HG03558 (cell line): ENCODE measurements at regions not wholly inside any gene's neighbourhood (a gene's known extent, or its start where the extent isn't known, plus 50 kb on each side); places are given as distances from the start of the nearest gene placed in this dataset.

ENCODE experiments used
- ATAC-seq: cut with Tn5 transposase; IDR thresholded peaks from one replicate; pipeline ENCODE4 v1.9.1; 2021; ENCODE audit warnings: moderate number of reproducible peaks; ENCODE audit not compliant: unreplicated experiment; ENCODE audit errors: extremely low read depth

- ATAC-seq: no peak
Measured at GRCh38 chr13:47831265-47831664, 169.8 kb downstream of the SUCLA2 start.

GRCh38 chr13:47829690-47830089 is 171.4 kb downstream of the SUCLA2 start:
- ATAC-seq: no peak

GRCh38 chr13:47826471-47826870 is 174.6 kb downstream of the SUCLA2 start:
- no peak for ATAC-seq

- ATAC-seq: no peak
Measured at GRCh38 chr13:47822036-47822435, 179.0 kb downstream of the SUCLA2 start.

- ATAC-seq: no peak
Measured at GRCh38 chr13:47816831-47817230, 184.2 kb downstream of the SUCLA2 start.

GRCh38 chr13:47813718-47814117 is 187.4 kb downstream of the SUCLA2 start:
- no peak for ATAC-seq

GRCh38 chr13:47809411-47809810 is 191.7 kb downstream of the SUCLA2 start:
- no peak for ATAC-seq

- no peak for ATAC-seq
Measured at GRCh38 chr13:47803131-47803530, 197.9 kb downstream of the SUCLA2 start.

GRCh38 chr13:47801555-47801954 is 199.5 kb downstream of the SUCLA2 start:
- no peak for ATAC-seq

- no peak for ATAC-seq
Measured at GRCh38 chr13:47800593-47800992, 200.5 kb downstream of the SUCLA2 start.

- no peak for ATAC-seq
Measured at GRCh38 chr13:47798906-47799305, 202.2 kb downstream of the SUCLA2 start.

GRCh38 chr13:47798194-47798593 is 202.9 kb downstream of the SUCLA2 start:
- no peak for ATAC-seq

- ATAC-seq: no peak
Measured at GRCh38 chr13:47796816-47797215, 204.3 kb downstream of the SUCLA2 start.

GRCh38 chr13:47794963-47795362 is 206.1 kb downstream of the SUCLA2 start:
- no peak for ATAC-seq

- ATAC-seq: no peak
Measured at GRCh38 chr13:47790755-47791154, 210.3 kb downstream of the SUCLA2 start.

- no peak for ATAC-seq
Measured at GRCh38 chr13:47788844-47789243, 212.2 kb downstream of the SUCLA2 start.

- no peak for ATAC-seq
Measured at GRCh38 chr13:47774671-47774994, 226.4 kb downstream of the SUCLA2 start.

GRCh38 chr13:47764817-47765216 is 236.3 kb downstream of the SUCLA2 start:
- ATAC-seq: no peak

- no peak for ATAC-seq
Measured at GRCh38 chr13:47757466-47758080, 243.5 kb downstream of the SUCLA2 start.

- no peak for ATAC-seq
Measured at GRCh38 chr13:47747901-47748300, 253.2 kb downstream of the SUCLA2 start.

- ATAC-seq: no peak
Measured at GRCh38 chr13:47726394-47726793, 274.7 kb downstream of the SUCLA2 start.

GRCh38 chr13:47723898-47724297 is 277.2 kb downstream of the SUCLA2 start:
- ATAC-seq: no peak

GRCh38 chr13:47719164-47719563 is 281.9 kb downstream of the SUCLA2 start:
- ATAC-seq: no peak
